Vagina (tissue), 2 donors: ENCODE measurements at regions not wholly inside any gene's neighbourhood (a gene's known extent, or its start where the extent isn't known, plus 50 kb on each side); places are given as distances from the start of the nearest gene placed in this dataset.

Experiments
- POLR2AphosphoS5 ChIP-seq, 2 donors: sonication (generic); formaldehyde crosslinking; IDR thresholded peaks; one replicate each; pipeline ENCODE4 v1.9.0; 2017; ENCODE audit warnings: antibody characterized with exemption in 2 of 2, mild to moderate bottlenecking in 2 of 2, low read depth in 1 of 2; ENCODE audit not compliant: insufficient read depth in 1 of 2
- TF ChIP-seq, protein P1 (sequence below), 3 experiments: fragments of 450-650 bp in 2 of 3; fragments of 200-600 bp in 1 of 3; sonication (generic) in 1 of 3; IDR thresholded peaks; one replicate each; pipeline ENCODE4 v1.5.1; 2017 to 2019; ENCODE audit warnings: antibody characterized with exemption in 3 of 3, mild to moderate bottlenecking in 2 of 3, moderate library complexity in 2 of 3

- TF ChIP-seq, protein P1, sequence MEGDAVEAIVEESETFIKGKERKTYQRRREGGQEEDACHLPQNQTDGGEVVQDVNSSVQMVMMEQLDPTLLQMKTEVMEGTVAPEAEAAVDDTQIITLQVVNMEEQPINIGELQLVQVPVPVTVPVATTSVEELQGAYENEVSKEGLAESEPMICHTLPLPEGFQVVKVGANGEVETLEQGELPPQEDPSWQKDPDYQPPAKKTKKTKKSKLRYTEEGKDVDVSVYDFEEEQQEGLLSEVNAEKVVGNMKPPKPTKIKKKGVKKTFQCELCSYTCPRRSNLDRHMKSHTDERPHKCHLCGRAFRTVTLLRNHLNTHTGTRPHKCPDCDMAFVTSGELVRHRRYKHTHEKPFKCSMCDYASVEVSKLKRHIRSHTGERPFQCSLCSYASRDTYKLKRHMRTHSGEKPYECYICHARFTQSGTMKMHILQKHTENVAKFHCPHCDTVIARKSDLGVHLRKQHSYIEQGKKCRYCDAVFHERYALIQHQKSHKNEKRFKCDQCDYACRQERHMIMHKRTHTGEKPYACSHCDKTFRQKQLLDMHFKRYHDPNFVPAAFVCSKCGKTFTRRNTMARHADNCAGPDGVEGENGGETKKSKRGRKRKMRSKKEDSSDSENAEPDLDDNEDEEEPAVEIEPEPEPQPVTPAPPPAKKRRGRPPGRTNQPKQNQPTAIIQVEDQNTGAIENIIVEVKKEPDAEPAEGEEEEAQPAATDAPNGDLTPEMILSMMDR (IDR thresholded peaks at IDR 0.05), result no peak
- no peak for TF ChIP-seq POLR2AphosphoS5 (IDR thresholded peaks at IDR 0.05; ENCODE audit: insufficient read depth in 1 of 2, low read depth in 1 of 2)
These were observed 69.9 kb upstream of the MMADHC start for GRCh38 chr2:149657401-149658040.
